HG02884 (cell line): ENCODE measurements at regions not wholly inside any gene's neighbourhood (a gene's known extent, or its start where the extent isn't known, plus 50 kb on each side); places are given as distances from the start of the nearest gene placed in this dataset.
A peak's percentile ranks its signal among the peaks of the same experiment; 100 is the strongest.

ENCODE experiments used
- ATAC-seq: cut with Tn5 transposase; IDR thresholded peaks from one replicate; pipeline ENCODE4 v1.9.1; 2021; ENCODE audit warnings: mild to moderate bottlenecking, moderate library complexity; ENCODE audit not compliant: unreplicated experiment

DNA sequence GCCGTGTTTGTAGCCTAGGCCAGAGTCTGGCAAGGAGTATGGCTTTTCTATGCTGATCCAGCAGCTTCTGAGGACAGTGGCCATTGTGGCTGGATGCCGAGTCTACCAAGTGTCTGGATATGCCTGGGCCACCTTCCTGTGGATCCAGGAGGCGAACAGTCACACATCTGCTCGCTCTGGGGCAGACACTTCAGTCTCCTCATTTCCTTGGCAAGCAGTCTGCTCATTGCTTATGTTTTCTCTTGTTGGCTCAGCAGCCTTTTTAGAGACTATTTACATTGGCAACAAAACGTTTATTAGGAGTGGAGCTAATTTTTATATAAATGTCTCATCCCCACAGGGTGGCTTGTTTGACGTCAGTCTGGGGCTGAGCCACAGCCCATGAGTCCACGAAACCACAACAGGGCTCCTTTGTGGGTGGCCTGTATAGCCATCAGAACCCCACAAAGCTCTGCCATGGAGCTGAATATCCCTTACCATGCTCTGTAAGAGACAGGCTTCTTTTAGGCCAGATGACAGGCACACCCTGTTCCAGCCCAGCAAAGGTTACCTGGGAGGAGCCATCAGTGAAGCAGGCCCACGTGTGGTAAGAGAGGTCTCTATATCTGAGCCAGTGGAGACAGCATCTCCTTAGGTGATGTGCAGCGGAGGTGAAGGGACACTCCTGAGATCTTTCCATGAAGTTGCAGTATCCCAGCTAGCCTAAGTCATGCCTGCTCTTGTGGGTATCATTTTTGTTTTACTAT is 221.7 kb downstream of the DIRAS2 start:
- no peak for ATAC-seq

DNA sequence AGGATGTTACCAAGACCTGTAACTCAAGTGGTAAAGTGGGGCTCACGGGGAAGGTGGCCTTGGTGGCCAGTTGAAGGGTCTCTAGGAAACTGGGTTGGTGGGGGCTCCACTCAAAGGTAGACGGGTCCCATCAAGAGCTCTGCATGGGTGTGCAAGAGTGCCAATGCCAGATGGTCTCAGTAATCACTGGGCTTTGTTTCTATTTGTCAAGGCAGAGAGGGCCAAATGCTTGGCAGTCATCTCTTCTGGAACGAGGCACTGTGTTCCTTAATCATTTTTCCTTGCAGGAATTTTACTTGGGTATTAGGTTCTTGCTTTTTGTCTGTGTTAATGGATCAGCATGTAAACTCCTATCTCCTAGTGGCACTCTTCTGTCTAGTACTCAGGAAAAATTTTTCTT is 220.8 kb downstream of the DIRAS2 start:
- ATAC-seq: no peak

DNA sequence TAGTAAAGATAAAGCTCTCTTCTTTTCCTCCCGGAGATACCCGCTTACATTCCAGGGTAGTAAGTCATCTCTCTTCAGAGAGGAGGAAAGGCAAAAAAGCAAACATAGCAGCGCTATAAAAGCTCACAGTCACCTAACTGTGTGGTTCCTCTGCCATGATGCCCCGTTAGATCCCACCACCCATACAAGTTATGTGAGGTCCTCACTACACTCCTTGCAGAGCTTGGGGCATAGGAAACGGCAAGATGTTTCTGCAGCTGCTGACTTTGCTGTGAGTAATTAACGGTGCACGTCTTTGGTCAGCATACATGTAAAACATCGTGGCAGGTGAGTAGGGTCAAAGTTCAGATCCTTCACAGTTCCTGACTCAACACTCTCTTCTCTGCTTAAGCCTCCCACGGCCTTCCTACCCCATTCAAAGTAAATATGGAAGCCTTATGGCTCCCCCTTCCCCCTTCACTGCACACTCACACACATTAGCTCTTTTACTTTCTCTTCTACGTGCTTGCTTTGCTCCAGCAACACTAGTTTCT is 218.9 kb downstream of the DIRAS2 start:
- no peak for ATAC-seq

GRCh38 chr9:90428517-90428916 is 214.1 kb downstream of the DIRAS2 start:
- ATAC-seq: no peak

- ATAC-seq: no peak
Measured at GRCh38 chr9:90432951-90433350, 209.7 kb downstream of the DIRAS2 start.

DNA sequence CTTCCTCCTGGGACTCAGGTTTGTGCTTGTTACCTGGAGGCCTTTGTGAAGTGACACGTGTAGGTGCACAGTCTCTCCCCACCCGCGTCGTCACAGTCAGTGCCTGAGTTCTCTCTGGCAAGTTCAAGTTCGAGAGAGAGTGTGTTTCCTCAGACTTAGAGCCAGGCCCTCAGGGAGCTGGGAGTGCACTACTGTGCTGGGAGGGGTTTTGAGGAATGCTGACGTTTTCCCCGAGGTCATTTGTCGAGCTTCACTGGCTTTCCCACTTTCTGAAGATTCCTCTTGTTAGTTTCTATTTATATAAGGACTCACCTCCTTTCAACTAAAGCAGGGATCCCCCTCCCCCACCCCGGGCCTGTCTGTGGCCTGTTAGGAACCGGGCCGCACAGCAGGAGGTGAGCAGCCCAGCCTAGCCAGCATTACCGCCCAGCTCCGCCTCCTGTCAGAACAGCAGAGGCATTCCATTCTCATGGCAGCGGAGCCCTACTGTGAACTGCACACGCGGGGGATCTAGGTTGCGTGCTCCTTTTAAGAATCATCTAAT is 209.2 kb downstream of the DIRAS2 start:
- no peak for ATAC-seq

DNA sequence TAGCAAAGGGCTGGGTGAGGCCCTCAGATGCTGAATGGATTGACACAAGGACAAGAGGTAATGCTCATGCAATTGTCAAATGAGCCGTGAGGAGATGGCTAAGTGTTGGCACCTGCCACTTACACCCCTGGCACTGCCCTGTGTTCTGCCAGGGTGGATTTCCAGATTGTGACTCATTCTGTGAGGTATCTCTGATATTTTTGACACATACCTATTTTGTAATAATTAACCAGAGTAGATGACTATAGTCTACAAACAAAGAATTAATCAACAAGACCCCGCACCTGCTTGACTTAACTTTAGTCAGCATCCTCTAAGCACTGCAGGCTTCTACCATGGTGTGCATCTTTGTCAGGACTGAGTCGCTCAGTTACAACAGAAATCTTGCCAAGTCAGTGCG is 200.8 kb downstream of the DIRAS2 start:
- no peak for ATAC-seq

GRCh38 chr9:90442723-90443122 is 199.9 kb downstream of the DIRAS2 start:
- no peak for ATAC-seq

- no peak for ATAC-seq
Measured at GRCh38 chr9:90444609-90445204, 197.9 kb downstream of the DIRAS2 start.

DNA sequence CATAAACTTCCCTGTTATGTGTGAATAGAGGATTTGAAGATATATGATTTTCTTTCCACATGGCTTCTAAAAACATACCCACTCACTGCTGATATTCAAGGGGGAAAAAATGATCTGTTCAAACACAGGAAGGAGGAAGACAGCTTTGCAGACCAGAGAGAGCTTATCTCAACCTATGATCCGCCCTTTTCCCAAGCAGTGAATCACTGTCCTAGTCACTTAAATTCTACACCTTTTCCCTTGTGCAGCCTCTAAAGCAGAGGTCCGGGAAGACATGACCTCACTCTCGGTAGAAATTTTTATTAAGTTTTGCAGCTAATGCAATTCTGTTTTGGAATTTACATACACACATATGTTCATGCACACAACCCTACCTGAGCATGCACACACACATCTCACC is 197.2 kb downstream of the DIRAS2 start:
- ATAC-seq: no peak

GRCh38 chr9:90446200-90446948 is 196.2 kb downstream of the DIRAS2 start:
- no peak for ATAC-seq

- ATAC-seq: no peak
Measured at GRCh38 chr9:90447773-90448172, 194.9 kb downstream of the DIRAS2 start.

DNA sequence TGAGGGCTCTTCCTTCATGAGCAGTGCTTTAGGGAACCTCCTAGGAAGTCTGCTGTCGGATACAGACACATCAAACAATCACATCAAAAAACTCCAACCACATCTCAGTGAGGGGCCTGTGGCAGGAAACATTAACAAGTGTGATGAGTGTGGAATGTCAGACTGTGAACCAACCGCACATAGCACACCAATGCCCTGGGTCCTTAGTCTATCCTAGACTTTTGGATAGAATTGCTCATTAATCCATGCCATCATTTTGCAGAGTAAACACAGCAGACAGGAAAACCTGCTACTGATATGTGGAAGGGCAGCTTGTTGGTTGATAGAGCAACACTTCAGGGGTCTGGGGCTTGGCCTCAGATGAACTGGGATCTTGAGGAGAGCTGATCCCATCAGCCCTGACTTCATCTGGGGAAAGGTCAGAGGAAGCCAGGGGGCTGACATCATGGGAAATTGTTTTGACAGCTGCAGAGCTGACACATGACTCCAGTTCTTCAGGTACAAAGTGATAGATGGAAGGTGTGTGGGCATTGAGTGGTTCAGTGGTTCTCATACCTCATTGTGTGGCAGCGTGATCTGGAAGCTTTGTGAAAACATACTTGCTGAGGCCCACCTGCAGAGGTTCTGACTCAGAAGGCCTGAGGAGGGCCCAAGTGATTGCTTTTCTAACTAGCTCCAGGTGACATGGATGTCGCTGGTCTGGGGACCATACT is 193.3 kb downstream of the DIRAS2 start:
- no peak for ATAC-seq

DNA sequence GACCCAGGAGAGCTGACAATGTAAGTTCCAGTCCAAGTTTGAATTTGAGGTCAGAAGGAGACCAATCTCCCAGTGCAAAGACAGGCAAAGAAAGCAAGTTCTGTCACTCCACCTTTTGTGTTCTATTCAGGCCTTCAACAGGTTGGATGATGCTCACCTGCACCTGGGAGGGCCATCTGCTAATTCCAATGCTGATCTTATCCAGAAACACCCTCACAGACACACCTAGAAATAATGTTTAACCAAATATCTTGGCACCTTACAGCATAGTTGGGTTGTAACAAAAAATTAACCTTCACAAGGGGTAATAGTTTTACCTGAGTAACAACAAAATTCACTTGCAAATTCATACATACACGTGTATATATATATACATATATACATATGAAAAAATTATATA is 190.8 kb downstream of the DIRAS2 start:
- no peak for ATAC-seq

DNA sequence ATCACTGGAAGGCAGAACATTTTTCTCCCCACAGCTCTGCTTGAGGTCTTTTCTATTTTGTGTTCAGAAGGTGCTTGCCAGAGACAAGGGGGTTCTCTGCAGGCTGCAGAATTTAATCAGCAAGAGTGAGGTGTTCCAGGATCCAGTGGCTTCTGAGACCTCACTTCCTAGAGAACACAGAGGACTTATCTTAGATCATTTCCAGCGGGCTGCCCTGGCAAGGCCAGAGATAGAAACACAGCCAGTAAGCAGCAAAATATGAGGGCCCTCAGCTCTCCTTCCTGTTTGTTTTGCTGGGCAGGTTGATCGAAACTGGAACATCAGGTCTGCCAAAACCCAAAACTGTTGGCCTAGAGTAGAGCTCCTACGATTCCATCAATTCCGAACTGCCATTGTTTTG is 187.3 kb downstream of the DIRAS2 start:
- no peak for ATAC-seq

DNA sequence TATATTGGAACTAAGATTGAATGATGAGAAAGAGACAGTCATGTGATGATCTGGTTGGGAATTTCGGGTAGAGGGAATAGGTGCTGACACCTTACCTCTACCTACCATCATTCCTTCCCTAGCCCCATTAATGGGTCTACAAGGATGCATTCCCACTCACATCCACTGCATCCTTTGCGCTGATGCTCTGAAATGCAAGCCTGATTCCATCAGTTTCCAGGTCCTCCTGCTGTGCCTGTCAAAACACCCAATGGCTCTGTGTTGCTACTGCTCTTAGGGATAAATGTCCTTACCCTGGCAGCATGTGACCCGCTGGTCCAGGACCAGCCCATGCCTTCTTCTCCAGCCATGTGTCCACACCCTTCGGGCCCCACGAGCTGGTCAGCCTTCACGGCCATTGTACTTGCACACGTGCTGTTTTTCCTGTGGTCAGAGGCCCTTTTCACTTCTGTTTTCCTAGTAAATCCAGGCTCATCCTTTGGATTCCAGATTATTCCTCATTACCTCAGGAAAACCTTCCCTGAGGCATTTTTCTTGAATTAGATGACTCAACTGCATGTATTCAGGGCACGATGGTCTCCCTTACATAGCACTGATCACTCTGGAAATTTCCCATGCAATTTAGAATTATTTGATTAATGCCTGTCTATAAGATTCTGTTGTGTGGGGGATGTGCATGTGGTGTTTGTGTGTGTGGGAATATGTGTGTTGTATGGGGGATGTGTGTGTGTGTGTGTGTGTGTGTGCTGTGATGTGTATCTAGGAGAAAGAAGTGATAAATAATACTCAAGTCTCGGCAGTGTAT is 185.0 kb downstream of the DIRAS2 start:
- no peak for ATAC-seq

GRCh38 chr9:90458485-90458884 is 184.1 kb downstream of the DIRAS2 start:
- no peak for ATAC-seq

DNA sequence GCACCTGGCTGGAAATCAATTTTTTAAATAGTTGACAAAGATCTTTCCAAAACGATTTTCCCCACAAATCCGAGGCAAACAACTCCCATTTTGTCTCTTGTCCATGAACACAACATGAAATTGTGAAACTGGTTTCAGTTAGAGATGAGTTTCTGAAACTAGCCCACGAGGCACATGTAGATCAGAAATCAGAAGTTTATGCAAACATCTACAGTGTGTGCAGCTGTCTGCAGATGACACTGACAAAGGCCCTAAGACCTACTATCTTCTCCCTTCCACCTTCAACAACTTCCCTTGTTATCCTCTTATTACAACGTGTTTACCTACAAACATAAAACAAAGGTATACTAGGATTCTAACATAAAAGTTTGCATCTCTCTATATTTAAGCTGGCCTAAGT is 183.3 kb downstream of the DIRAS2 start:
- peak; percentile 69 for ATAC-seq

DNA sequence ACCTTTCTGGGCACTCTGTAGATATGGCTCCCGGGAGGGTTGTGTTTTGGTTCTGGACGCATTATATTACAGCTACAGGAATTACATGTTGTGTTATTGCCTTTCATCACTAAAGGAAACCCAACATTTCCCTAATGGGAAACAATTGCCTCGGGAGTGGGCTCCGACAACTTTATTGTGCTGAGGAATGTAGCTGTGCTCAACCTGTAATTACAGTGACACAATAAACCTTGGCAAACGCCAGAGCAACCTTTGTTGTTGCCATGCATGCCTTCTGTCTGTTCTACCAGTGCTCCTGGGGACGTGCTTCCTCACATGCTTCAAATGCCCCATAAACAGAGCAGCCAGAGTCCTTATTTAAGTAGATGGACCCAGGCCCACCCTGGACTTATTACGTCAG is 182.4 kb downstream of the DIRAS2 start:
- ATAC-seq: no peak

DNA sequence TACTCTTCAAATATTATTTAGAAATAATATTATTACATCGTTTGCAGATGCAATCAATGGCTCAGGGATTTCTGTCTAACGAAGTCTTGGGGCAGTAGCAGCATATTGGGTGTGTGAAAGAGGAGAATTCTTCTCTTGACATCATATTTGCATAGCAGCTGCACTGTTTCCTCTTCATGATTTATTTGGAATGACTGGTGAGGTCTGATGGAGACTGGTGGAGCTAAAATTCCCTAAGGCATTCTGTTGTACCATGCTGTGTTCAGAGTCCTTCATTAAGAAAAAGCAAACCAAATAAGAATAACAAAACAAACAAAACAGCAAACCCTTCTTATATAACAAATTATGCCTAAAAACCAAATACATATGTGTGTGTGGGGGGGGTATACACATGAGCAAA is 177.6 kb downstream of the DIRAS2 start:
- no peak for ATAC-seq
